Nephron progenitor cell (in vitro differentiated cells): ENCODE measurements at regions not wholly inside any gene's neighbourhood (a gene's known extent, or its start where the extent isn't known, plus 50 kb on each side); places are given as distances from the start of the nearest gene placed in this dataset.

Source experiments
- DNase-seq: peaks from one replicate; pipeline ENCODE4 v3.0.0; 2021
- H3K27ac Mint-ChIP-seq: 2 replicates; pipeline ENCODE4 v1.8.0; 2021; ENCODE audit warnings: mild to moderate bottlenecking, moderate library complexity, mixed read lengths
- H3K27me3 Mint-ChIP-seq: 2 replicates; pipeline ENCODE4 v1.8.0; 2021; ENCODE audit warnings: mild to moderate bottlenecking, low read depth, mixed read lengths; ENCODE audit not compliant: poor library complexity
- H3K36me3 Mint-ChIP-seq: 2 replicates; pipeline ENCODE4 v1.8.0; 2021; ENCODE audit warnings: low read depth, mixed read lengths
- H3K4me1 Mint-ChIP-seq: 2 replicates; pipeline ENCODE4 v1.8.0; 2021; ENCODE audit warnings: mixed read lengths
- H3K4me3 Mint-ChIP-seq: 2 replicates; pipeline ENCODE4 v1.8.0; 2021; ENCODE audit warnings: mild to moderate bottlenecking, moderate library complexity, mixed read lengths
- H3K9me3 Mint-ChIP-seq: 2 replicates; pipeline ENCODE4 v1.8.0; 2021; ENCODE audit warnings: mild to moderate bottlenecking, moderate library complexity, mixed read lengths
- TF ChIP-seq, protein P1 (sequence below): fragments of 200-600 bp; sonication (generic); IDR thresholded peaks from 2 replicates; pipeline ENCODE4 v1.5.0; 2021; ENCODE audit warnings: antibody characterized with exemption

DNA sequence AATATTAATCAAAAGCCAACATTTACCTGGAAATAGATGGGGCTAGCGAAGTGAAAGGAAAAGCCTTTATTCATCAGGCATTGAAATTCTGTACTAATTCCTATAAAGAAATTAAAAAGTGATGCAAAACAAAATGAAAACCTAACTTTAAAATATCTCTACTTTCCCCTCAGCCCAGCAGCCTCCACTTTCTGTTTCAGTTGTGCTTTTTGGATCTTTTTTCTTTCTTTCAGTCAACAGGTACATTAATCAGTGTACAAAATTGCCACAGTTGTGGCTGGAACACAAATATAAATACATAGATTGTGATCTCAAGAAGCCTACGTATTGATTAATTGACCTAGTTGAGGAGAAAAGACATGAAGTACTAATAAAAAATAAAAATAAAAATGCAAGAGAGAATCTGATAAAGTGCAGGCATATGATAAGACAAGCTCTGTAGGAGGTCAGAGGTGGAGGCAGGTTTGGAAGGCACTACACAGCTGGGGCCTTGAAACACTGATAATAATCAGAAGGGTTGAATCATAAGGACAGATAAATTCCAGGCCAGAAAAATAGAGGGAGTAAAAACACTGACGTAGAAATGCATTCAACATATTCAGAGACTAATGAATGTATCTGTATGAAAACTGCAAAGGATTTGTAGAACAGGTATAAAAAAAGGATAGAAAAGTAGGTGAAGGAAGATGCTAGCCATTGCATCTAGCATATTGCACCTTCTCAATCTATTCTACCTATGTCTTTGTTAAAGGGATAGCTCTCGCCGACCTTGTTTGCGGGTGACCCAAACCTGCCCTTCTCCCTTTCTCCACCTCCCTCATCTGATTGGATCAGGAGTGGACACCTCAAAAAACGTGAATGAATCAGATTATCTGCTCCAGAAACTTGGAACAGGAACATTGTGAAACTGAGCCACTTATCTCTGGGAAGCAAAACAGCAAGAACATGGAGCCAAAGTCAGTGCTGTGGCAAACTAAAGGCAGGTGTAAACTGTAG, 607.8 kb upstream of the ADGRL2 start:
- TF ChIP-seq, protein P1, sequence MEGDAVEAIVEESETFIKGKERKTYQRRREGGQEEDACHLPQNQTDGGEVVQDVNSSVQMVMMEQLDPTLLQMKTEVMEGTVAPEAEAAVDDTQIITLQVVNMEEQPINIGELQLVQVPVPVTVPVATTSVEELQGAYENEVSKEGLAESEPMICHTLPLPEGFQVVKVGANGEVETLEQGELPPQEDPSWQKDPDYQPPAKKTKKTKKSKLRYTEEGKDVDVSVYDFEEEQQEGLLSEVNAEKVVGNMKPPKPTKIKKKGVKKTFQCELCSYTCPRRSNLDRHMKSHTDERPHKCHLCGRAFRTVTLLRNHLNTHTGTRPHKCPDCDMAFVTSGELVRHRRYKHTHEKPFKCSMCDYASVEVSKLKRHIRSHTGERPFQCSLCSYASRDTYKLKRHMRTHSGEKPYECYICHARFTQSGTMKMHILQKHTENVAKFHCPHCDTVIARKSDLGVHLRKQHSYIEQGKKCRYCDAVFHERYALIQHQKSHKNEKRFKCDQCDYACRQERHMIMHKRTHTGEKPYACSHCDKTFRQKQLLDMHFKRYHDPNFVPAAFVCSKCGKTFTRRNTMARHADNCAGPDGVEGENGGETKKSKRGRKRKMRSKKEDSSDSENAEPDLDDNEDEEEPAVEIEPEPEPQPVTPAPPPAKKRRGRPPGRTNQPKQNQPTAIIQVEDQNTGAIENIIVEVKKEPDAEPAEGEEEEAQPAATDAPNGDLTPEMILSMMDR: no peak
- no peaks in the 10 kb centered on the region for H3K9me3 Mint-ChIP-seq
- H3K36me3 Mint-ChIP-seq: no peaks in the 10 kb centered on the region
- H3K4me1 Mint-ChIP-seq: no peaks in the 10 kb centered on the region
- no peak for DNase-seq
- H3K4me3 Mint-ChIP-seq: no peak overlapping the region
- no peaks in the 10 kb centered on the region for H3K27me3 Mint-ChIP-seq
- H3K27ac Mint-ChIP-seq: no peak overlapping the region

DNA sequence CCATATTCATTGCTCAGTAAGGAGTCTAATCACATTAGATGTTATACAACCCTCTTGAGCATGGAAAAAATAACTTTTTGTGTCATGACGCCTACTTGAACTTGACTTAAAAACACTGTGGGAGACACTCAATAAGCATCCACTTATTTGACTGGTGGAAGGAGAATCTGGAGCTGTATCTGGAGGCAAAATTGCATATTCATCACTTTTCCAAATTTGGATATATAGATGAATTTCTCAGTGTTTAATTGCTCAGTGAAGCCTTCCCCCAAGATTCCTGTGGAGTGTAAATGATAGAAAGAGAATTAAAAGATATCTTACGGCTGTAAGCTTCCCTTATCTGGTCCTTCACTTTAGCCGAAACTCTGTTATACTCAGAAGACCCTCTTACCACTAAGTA, 610.7 kb upstream of the ADGRL2 start:
- Mint-ChIP-seq H3K36me3 (no peaks in the 10 kb centered on the region), H3K9me3 (no peaks in the 10 kb centered on the region)

DNA sequence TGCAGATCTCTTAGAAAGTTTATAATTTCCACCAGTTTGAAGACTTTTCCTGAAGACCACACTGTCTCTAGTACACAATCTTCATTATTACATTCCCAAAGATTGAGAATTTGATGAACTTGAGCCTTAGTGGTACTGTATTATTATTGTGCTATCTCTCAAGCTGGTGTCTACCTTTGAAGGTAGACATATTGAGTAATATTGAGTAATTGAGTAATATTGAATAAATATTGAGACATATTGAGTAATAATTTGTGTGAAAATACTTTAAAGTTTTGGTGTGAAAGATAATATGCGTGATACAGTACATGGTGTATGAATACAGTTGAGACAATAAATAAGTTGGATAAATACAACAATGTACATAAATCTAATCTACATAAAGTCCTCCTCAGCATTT, 613.1 kb upstream of the ADGRL2 start:
- H3K9me3 Mint-ChIP-seq: no peaks in the 10 kb centered on the region
- no peak overlapping the region for H3K27ac Mint-ChIP-seq
- no peaks in the 10 kb centered on the region for H3K36me3 Mint-ChIP-seq
- TF ChIP-seq, protein P1: no peak
- no peak for DNase-seq
- H3K4me3 Mint-ChIP-seq: no peak overlapping the region
- H3K4me1 Mint-ChIP-seq: no peaks in the 10 kb centered on the region
- peaks cover 8% of the 10 kb centered on the region for H3K27me3 Mint-ChIP-seq

More for the DNA sequence above, 610.7 kb upstream of the ADGRL2 start:
- TF ChIP-seq, protein P1: no peak
- no peak overlapping the region for H3K4me3 Mint-ChIP-seq
- no peak for DNase-seq
- no peaks in the 10 kb centered on the region for H3K27me3 Mint-ChIP-seq
- H3K27ac Mint-ChIP-seq: no peak overlapping the region
- no peaks in the 10 kb centered on the region for H3K4me1 Mint-ChIP-seq

DNA sequence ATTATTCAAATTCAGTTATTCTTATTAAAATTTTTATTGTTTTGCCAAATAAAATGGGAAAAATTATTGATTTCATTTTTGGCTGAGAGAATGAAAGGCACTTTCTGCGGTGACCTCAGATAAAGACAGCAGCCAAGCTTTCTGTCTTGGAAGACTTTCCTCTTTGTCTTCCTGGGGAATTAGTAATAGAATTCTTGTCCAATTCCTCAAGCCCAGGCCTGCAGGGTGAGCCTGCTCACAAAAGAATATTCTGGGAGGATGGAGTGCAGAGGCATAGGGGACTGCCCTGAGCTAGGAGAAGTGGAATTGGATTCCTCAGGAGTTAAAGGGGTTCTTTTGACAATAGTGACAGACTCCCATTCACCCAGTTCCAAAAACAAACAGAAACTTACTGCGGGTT, 614.5 kb upstream of the ADGRL2 start:
- TF ChIP-seq, protein P1: no peak
- no peak for DNase-seq
- Mint-ChIP-seq H3K4me3 (no peak overlapping the region), H3K4me1 (no peaks in the 10 kb centered on the region), H3K36me3 (no peaks in the 10 kb centered on the region), H3K27me3 (peaks cover 8% of the 10 kb centered on the region), H3K27ac (no peak overlapping the region), H3K9me3 (peaks cover 7% of the 10 kb centered on the region)

DNA sequence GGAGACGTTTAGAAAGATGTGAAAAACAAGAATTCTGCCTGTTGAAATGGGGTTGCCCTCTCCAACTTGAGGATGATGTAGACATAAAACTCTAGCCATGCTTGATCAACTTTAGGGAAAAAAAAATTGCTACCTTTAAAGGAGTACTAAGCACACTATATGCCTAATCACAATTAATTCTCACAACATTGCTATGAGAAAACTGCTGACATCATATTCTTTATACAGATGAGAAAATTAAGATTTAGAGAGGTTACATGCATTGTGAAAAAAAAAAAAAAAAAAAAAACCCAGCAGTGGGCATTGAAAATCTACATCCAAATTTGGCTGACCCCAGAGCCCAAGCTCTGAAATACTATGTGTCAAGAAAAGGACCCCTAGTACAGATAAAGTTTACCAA, 617.2 kb upstream of the ADGRL2 start:
- TF ChIP-seq, protein P1: no peak
- Mint-ChIP-seq H3K27ac (no peak overlapping the region), H3K27me3 (peaks cover 8% of the 10 kb centered on the region), H3K9me3 (peaks cover 22% of the 10 kb centered on the region), H3K4me3 (no peak overlapping the region), H3K36me3 (no peaks in the 10 kb centered on the region), H3K4me1 (no peaks in the 10 kb centered on the region)
- no peak for DNase-seq

DNA sequence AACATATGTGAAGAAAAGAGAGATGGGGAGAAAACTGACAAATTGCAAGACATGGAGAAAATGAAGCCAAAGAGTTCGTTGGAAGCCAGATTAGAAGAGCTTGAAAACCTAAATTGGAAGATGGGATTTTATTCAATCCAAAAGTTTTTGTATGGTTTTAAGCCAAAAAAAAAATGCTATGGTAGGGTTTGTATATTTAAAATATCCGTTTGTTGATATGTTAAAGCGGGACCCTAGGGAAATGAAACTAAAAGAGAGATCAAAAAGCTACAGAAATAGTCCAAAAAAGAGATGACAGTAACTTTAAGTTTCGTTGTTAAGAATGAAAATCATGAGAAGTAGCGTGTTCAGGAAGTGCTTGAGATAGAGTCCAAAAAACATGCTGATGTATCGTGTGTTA, 617.7 kb upstream of the ADGRL2 start:
- TF ChIP-seq, protein P1: no peak
- Mint-ChIP-seq H3K36me3 (no peaks in the 10 kb centered on the region), H3K9me3 (peaks cover 24% of the 10 kb centered on the region), H3K4me3 (no peak overlapping the region), H3K4me1 (no peaks in the 10 kb centered on the region), H3K27me3 (peaks cover 8% of the 10 kb centered on the region), H3K27ac (no peak overlapping the region)
- DNase-seq: no peak
